BLaER1 (cell line): ENCODE measurements at regions not wholly inside any gene's neighbourhood (a gene's known extent, or its start where the extent isn't known, plus 50 kb on each side); places are given as distances from the start of the nearest gene placed in this dataset.

Source experiments
- H3K27ac ChIP-seq: shearing (Covaris generic); formaldehyde crosslinking; 2 replicates; pipeline ENCODE4 v1.8.1; 2022
- H3K27me3 ChIP-seq: shearing (Covaris generic); formaldehyde crosslinking; 2 replicates; pipeline ENCODE4 v1.8.1; 2022
- H3K36me3 ChIP-seq: shearing (Covaris generic); formaldehyde crosslinking; 2 replicates; pipeline ENCODE4 v1.8.1; 2022
- H3K4me1 ChIP-seq: shearing (Covaris generic); formaldehyde crosslinking; 2 replicates; pipeline ENCODE4 v1.8.1; 2022
- H3K4me2 ChIP-seq: shearing (Covaris generic); formaldehyde crosslinking; 2 replicates; pipeline ENCODE4 v1.8.1; 2022
- H3K4me3 ChIP-seq: shearing (Covaris generic); formaldehyde crosslinking; 2 replicates; pipeline ENCODE4 v1.8.1; 2022
- H3K9ac ChIP-seq: shearing (Covaris generic); formaldehyde crosslinking; 2 replicates; pipeline ENCODE4 v1.8.1; 2022
- H3K9me3 ChIP-seq: shearing (Covaris generic); formaldehyde crosslinking; 2 replicates; pipeline ENCODE4 v1.8.1; 2022
- H4K20me1 ChIP-seq: shearing (Covaris generic); formaldehyde crosslinking; 2 replicates; pipeline ENCODE4 v1.8.1; 2022
- Cebpa-rat ChIP-seq: shearing (Covaris generic); IDR thresholded peaks from 2 replicates; pipeline ENCODE4 v1.8.1; 2022

GRCh38 chr10:43753397-43754061 lies 104.8 kb upstream of the ZNF32 start:
- Histone ChIP-seq H4K20me1 (no peaks in the 10 kb centered on the region), H3K27me3 (no peaks in the 10 kb centered on the region), H3K27ac (no peak overlapping the region), H3K4me2 (no peak overlapping the region), H3K4me3 (no peak overlapping the region), H3K4me1 (no peaks in the 10 kb centered on the region), H3K36me3 (no peaks in the 10 kb centered on the region), H3K9me3 (no peaks in the 10 kb centered on the region), H3K9ac (no peak overlapping the region)
- TF ChIP-seq Cebpa-rat = no peak

GRCh38 chr10:43752682-43753081 lies 104.0 kb upstream of the ZNF32 start:
- no peak overlapping the region for H3K4me2 ChIP-seq
- no peak overlapping the region for H3K27ac ChIP-seq
- H3K9me3 ChIP-seq = no peaks in the 10 kb centered on the region
- no peaks in the 10 kb centered on the region for H3K4me1 ChIP-seq
- no peak for TF ChIP-seq Cebpa-rat
- no peak overlapping the region for H3K4me3 ChIP-seq
- no peak overlapping the region for H3K9ac ChIP-seq
- H3K27me3 ChIP-seq = no peaks in the 10 kb centered on the region
- H3K36me3 ChIP-seq = no peaks in the 10 kb centered on the region
- no peaks in the 10 kb centered on the region for H4K20me1 ChIP-seq

- H3K4me3 ChIP-seq = no peak overlapping the region
- no peak overlapping the region for H3K9ac ChIP-seq
- no peak for TF ChIP-seq Cebpa-rat
- H3K36me3 ChIP-seq = no peaks in the 10 kb centered on the region
- no peaks in the 10 kb centered on the region for H3K4me1 ChIP-seq
- H3K27ac ChIP-seq = no peak overlapping the region
- no peaks in the 10 kb centered on the region for H3K27me3 ChIP-seq
- no peak overlapping the region for H3K4me2 ChIP-seq
- no peaks in the 10 kb centered on the region for H3K9me3 ChIP-seq
- H4K20me1 ChIP-seq = no peaks in the 10 kb centered on the region
Observed at GRCh38 chr10:43751646-43752045, 103.0 kb upstream of the ZNF32 start.

GRCh38 chr10:43749940-43750552 lies 101.4 kb upstream of the ZNF32 start:
- H3K9ac ChIP-seq = no peak overlapping the region
- no peaks in the 10 kb centered on the region for H3K36me3 ChIP-seq
- no peaks in the 10 kb centered on the region for H4K20me1 ChIP-seq
- H3K27me3 ChIP-seq = no peaks in the 10 kb centered on the region
- H3K4me2 ChIP-seq = no peak overlapping the region
- TF ChIP-seq Cebpa-rat = no peak
- no peak overlapping the region for H3K4me3 ChIP-seq
- H3K4me1 ChIP-seq = no peaks in the 10 kb centered on the region
- no peak overlapping the region for H3K27ac ChIP-seq
- H3K9me3 ChIP-seq = no peaks in the 10 kb centered on the region

GRCh38 chr10:43749145-43749576 lies 100.5 kb upstream of the ZNF32 start:
- Histone ChIP-seq H3K27me3 (no peaks in the 10 kb centered on the region), H3K4me3 (no peak overlapping the region), H3K9me3 (no peaks in the 10 kb centered on the region), H3K4me2 (no peak overlapping the region), H4K20me1 (no peaks in the 10 kb centered on the region), H3K9ac (no peak overlapping the region), H3K36me3 (no peaks in the 10 kb centered on the region), H3K4me1 (no peaks in the 10 kb centered on the region), H3K27ac (no peak overlapping the region)
- no peak for TF ChIP-seq Cebpa-rat

- H3K4me2 ChIP-seq = no peak overlapping the region
- H3K9ac ChIP-seq = no peak overlapping the region
- H3K27me3 ChIP-seq = no peaks in the 10 kb centered on the region
- H3K4me3 ChIP-seq = no peak overlapping the region
- H4K20me1 ChIP-seq = no peaks in the 10 kb centered on the region
- H3K36me3 ChIP-seq = no peaks in the 10 kb centered on the region
- H3K27ac ChIP-seq = no peak overlapping the region
- no peak for TF ChIP-seq Cebpa-rat
- no peaks in the 10 kb centered on the region for H3K4me1 ChIP-seq
- no peaks in the 10 kb centered on the region for H3K9me3 ChIP-seq
Observed at GRCh38 chr10:43748560-43748959, 99.9 kb upstream of the ZNF32 start.

- Histone ChIP-seq H3K27me3 (no peaks in the 10 kb centered on the region), H4K20me1 (no peaks in the 10 kb centered on the region), H3K9ac (no peak overlapping the region), H3K4me2 (no peak overlapping the region), H3K27ac (no peak overlapping the region), H3K4me3 (no peak overlapping the region), H3K9me3 (no peaks in the 10 kb centered on the region), H3K4me1 (no peaks in the 10 kb centered on the region), H3K36me3 (no peaks in the 10 kb centered on the region)
- TF ChIP-seq Cebpa-rat = no peak
Observed at GRCh38 chr10:43746906-43747305, 98.2 kb upstream of the ZNF32 start.

GRCh38 chr10:43739161-43739560 lies 90.5 kb upstream of the ZNF32 start:
- Histone ChIP-seq H3K9me3 (no peaks in the 10 kb centered on the region), H3K4me2 (no peak overlapping the region)

GRCh38 chr10:43737003-43737402 lies 88.3 kb upstream of the ZNF32 start:
- H3K27me3 ChIP-seq = no peaks in the 10 kb centered on the region
- no peak overlapping the region for H3K4me3 ChIP-seq
- no peaks in the 10 kb centered on the region for H3K36me3 ChIP-seq
- no peak overlapping the region for H3K27ac ChIP-seq
- peaks cover 24% of the 10 kb centered on the region for H3K4me1 ChIP-seq
- no peak overlapping the region for H3K9ac ChIP-seq
- H3K9me3 ChIP-seq = no peaks in the 10 kb centered on the region
- H3K4me2 ChIP-seq = no peak overlapping the region
- no peaks in the 10 kb centered on the region for H4K20me1 ChIP-seq
- no peak for TF ChIP-seq Cebpa-rat

More at GRCh38 chr10:43739161-43739560, 90.5 kb upstream of the ZNF32 start:
- Histone ChIP-seq H3K27ac (no peak overlapping the region), H3K9ac (no peak overlapping the region), H4K20me1 (no peaks in the 10 kb centered on the region), H3K4me1 (peaks cover 18% of the 10 kb centered on the region), H3K4me3 (no peak overlapping the region), H3K36me3 (no peaks in the 10 kb centered on the region), H3K27me3 (no peaks in the 10 kb centered on the region)
- no peak for TF ChIP-seq Cebpa-rat

GRCh38 chr10:43735907-43736306 lies 87.2 kb upstream of the ZNF32 start:
- peaks cover 35% of the 10 kb centered on the region for H3K4me1 ChIP-seq
- H3K4me3 ChIP-seq = no peak overlapping the region
- 0 out of 2 replicates have a peak, but pooled peaks cover under 1% of the 10 kb centered on the region for H3K9me3 ChIP-seq
- H3K27ac ChIP-seq = peak overlapping the region; percentile 22; the same call in 1 of the 2 replicates
- no peaks in the 10 kb centered on the region for H3K36me3 ChIP-seq
- peak overlapping the region; percentile 62 for H3K4me2 ChIP-seq
- H3K27me3 ChIP-seq = no peaks in the 10 kb centered on the region
- no peak overlapping the region for H3K9ac ChIP-seq
- no peaks in the 10 kb centered on the region for H4K20me1 ChIP-seq
- no peak for TF ChIP-seq Cebpa-rat
